ENCODE measurements at regions not wholly inside any gene's neighbourhood (a gene's known extent, or its start where the extent isn't known, plus 50 kb on each side); places are given as distances from the start of the nearest gene placed in this dataset.

DNA sequence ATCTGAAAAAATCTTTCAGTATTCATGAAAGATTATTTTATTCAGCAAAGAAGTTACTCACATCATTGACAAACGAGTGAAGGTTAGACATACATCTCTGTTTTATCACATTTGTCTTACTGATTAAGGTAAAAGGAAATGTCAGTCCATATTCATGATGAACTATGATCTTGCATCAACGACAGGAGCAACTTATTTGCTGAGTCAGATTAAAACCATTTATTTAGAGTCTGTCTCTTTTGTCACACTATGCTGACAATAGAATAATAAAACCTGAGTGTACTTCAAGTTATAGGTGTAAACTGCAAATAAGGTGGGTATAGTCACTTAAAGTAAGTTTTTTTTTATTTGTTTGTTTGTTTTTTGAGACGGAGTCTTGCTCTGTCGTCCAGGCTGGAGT, 216.5 kb upstream of the SEMA3C start:
- TF ChIP-seq, protein P1, sequence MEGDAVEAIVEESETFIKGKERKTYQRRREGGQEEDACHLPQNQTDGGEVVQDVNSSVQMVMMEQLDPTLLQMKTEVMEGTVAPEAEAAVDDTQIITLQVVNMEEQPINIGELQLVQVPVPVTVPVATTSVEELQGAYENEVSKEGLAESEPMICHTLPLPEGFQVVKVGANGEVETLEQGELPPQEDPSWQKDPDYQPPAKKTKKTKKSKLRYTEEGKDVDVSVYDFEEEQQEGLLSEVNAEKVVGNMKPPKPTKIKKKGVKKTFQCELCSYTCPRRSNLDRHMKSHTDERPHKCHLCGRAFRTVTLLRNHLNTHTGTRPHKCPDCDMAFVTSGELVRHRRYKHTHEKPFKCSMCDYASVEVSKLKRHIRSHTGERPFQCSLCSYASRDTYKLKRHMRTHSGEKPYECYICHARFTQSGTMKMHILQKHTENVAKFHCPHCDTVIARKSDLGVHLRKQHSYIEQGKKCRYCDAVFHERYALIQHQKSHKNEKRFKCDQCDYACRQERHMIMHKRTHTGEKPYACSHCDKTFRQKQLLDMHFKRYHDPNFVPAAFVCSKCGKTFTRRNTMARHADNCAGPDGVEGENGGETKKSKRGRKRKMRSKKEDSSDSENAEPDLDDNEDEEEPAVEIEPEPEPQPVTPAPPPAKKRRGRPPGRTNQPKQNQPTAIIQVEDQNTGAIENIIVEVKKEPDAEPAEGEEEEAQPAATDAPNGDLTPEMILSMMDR (tag by site-specific recombination; IDR thresholded peaks at IDR 0.05) = no peak
- TF ChIP-seq ZNF335 (tag by site-specific recombination; conservative IDR thresholded peaks at IDR 0.05) (no peak), ZFHX2 (tag by site-specific recombination; conservative IDR thresholded peaks at IDR 0.05) (no peak), ZSCAN18 (tag by site-specific recombination; IDR thresholded peaks at IDR 0.05) (no peak), ZNF16 (tag by site-specific recombination; IDR thresholded peaks at IDR 0.05; ENCODE audit: low read depth) (no peak), ZNF777 (tag by site-specific recombination; IDR thresholded peaks at IDR 0.05; ENCODE audit: borderline replicate concordance) (no peak), REST (tag by site-specific recombination; IDR thresholded peaks at IDR 0.05) (no peak), ZNF660 (tag by site-specific recombination; IDR thresholded peaks at IDR 0.05) (no peak), ZNF426 (tag by site-specific recombination; IDR thresholded peaks at IDR 0.05) (no peak), RBAK (tag by site-specific recombination; IDR thresholded peaks at IDR 0.05) (no peak)
